NCI-H524 (cell line): ENCODE measurements at regions not wholly inside any gene's neighbourhood (a gene's known extent, or its start where the extent isn't known, plus 50 kb on each side); places are given as distances from the start of the nearest gene placed in this dataset.
A peak's percentile ranks its signal among the peaks of the same experiment; 100 is the strongest.

ENCODE experiments used
- DNase-seq, 2 experiments: peaks; one replicate each; lab custom pipeline; 2025; lab: John Stamatoyannopoulos, UW

GRCh38 chr12:90899456-90900182 is 55.4 kb downstream of the CCER1 start:
- DNase-seq: no peak

DNA sequence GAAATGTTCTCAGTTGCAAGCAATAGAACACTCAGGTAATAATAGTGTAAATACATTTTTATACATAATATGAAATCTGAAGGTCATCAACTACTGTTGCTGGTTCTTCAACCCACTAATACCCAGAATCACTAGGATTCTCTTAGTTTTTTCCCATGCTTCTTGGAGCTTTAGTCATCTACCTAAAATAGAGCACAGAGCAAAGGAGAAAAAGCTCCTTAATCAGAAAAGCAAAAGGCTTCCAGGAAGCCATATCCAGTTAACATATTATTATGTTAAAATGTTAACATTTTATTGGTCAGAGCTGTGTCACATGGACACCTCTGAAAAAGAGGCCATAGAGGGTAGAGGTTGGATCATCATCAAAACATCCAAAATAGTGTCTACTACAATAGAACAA is 57.0 kb downstream of the CCER1 start:
- DNase-seq: no peak

DNA sequence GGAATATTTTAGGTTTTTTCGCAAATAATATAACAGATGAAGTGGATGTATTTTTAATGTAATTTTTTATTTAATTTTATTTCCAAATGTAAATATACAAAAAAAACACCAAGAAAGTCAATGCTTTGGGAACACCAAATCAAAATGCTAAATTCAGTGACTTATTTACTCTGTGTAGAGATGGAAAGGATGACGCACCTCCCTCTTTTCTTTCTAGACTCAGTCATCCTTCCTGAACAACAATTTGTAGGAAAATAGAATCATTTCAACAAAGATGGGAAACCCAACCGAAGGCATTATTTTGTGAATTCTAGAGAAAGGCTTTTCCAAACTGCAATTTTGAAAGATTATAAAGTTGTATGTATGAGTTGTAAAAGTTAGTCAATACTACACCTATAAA is 57.7 kb downstream of the CCER1 start:
- DNase-seq: no peak

DNA sequence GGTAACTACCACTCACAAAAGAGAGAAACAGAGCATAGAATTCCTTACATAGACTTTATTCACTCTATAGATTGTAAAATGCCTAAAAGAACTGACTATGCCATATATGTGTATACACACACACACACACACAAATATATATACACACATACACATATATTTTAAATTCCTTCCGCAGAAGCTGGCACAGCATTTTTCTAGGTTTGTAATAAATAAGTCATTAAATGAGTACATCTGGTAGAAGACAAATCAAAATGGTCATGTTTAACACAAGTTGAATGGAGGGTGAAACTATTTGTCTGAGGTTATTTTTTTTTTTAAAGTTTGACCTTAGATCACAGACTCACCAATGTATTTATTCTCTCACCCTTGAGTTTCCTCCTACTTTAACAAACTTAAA is 58.2 kb downstream of the CCER1 start:
- DNase-seq: no peak

DNA sequence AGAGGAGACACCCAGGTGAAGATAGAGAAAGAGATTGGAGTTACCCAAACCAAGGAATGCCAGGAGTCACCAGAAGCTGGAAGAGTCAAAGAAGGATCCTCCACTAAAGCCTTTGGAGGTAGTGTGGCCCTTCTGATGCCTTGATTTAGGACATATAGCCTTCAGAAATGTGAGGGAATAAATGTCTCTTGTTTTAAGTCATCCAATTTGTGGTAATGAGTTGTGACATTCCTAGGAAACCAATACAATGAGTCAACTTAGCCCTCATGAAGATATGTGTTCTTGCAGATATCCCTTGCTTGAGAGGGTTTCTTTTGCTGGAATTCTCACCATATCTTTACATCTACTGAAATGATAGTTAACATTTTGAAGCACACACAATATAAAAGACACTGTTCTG is 58.8 kb downstream of the CCER1 start:
- no peak for DNase-seq

DNA sequence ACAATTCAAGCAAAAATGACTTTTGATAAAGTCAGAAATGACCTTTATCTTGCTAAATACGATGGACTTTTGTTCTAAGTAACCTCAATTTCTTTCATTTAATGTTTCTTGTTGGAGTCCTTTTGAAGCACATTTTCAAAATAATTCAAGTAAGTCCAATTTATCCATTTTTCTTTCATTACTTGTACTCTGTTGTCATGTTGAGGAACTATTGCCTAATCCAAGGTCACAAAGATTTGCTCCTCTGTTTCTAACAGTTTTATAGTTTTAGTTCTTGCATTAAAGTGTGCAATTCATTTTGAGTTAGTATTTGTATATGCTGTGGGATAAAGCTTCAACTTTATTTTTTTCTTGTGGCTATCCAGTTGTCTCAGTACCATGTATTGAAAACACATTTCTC is 66.7 kb downstream of the CCER1 start:
- no peak for DNase-seq

DNA sequence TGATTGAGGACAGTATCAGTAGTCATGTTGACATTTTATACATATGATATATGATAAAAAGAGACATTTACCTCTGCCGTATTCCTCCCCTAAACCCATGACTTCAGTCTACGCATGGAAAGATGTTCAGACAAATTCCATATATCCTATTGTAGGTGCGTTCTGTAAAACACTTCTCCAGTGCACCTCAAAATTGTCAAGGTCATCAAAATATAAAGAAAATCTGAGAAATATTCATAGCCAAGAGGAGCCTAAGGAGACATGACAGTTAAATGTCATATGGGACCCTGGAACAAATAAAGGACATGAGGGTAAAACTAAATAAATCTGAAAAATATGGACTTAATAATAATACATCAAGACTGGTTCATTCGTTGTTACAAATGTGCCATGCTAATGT is 71.5 kb downstream of the CCER1 start:
- DNase-seq: no peak

- no peak for DNase-seq
These were observed 83.3 kb downstream of the CCER1 start for GRCh38 chr12:90871726-90872096.

DNA sequence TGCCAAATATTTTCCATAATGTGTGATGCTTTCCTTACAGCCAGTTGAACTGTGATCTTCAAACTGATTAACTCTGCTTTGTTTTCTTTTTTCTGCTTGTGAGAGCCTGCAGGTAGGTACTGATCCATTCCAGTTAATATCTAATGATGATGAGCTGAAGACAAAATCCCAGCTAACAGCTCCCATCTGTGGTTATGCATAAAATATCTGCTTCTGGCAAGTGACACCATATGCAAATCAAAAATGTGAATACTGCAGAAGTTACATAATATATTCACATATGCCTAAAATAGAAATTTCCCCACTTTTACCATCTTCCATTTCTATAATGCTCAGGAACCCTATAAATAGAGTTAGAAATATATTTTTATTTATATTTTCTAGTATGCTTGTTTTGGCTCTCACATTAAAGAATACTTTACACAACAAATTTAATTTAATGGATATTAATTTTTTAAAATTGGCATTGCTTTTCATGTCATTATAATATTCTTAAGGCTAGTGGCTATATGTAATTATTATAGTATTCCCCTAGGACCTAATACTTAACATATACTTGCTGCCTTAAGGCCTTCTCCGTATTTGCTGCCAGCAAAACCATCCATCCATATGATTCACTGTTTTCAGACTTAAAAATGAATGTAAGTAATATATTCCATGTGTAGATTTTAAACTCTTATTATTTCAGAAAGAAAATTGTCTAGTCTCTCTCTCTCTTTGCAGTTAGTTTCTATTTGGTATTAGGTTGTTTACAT is 83.8 kb downstream of the CCER1 start:
- peak in 1 of 2 experiments; percentile 9 for DNase-seq

- no peak for DNase-seq
These were observed 86.3 kb downstream of the CCER1 start for GRCh38 chr12:90868626-90869025.

- no peak for DNase-seq
These were observed 95.4 kb downstream of the CCER1 start for GRCh38 chr12:90859591-90859990.

- DNase-seq: no peak
These were observed 96.7 kb downstream of the CCER1 start for GRCh38 chr12:90858252-90858651.

DNA sequence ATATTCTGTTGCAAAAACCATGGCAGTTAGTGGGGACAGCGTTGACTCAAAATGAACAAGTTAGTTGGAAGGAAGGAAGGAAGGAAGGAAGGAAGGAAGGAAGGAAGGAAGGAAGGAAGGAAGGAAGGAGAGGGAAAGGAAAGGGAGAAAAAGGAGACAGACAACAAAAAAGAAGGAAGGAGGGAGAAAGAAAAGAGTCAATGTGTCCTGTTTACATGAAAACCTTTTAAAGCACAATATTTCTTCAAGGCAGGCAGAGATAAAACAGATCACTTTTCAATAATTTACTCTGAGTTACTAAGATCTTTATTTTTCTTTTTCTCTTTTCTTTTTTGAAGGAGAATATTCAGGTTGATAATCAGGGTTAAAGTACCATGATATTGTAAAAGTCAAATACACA is 99.4 kb downstream of the CCER1 start:
- DNase-seq: no peak

DNA sequence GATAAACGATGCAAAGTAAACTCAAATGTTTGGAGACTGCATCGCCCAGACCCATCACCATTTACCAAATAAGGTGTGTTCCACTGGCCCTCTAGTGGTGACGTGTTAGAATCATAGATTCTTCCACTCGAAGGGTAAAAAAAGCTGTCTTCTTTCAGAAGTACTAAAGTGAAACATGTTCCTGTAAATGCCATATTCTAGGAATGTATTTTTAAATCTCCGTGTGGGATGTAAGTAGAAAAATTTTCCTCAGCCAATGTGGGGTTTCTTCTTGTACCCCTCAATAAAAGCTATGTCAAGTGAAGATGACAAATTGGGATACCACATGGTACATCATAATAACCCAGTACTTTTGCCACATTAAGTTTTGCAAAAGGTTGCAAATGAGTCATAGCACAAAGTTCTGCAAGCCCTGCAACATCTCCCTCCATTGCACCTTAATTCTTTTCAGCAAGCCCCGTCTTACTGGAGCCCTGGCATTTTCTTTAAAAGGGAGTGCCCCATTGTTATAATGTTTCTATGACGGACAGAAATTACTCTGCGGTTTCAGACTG is 100.8 kb downstream of the CCER1 start:
- peak; percentile 5 to 65 for DNase-seq

- no peak for DNase-seq
These were observed 102.9 kb downstream of the CCER1 start for GRCh38 chr12:90851800-90852718.

DNA sequence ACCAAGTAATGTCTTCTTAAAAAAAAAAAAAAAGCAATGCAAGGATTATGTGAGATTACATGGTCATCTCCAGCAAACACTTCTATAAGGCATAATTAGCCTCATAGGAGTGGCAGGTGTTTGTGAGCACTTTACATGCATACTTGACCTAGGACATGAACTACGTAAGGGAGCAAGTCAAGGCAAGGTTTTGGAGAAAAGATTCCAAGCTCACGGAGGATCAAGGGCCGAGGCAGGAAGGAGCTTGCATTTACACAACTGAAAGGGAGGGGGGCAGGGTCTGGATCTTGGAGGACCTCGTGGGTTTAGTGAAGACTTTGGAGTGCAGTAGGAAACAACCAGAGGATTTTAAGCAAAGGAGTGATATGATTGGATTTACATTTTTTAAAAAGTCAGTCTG is 112.5 kb downstream of the CCER1 start:
- DNase-seq: peak; percentile 86 to 93

DNA sequence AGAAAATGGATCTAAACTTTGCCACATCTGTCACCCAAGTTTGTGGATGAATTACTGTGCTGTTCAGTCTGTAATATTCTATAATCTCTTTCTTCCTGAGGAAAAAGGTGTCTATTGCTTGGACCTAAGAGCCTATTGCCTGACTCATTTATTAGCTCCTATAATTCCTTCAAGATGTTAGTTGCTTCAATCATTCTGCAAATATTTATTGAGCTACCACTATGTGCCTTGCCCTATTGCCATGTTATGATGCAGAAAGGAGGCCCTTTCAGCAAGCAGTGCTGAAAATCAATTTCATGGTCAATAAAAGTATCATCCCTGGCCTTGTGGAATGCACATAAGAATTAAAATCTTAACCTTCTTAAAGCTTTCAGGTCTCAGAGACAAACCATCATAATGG is 113.6 kb downstream of the CCER1 start:
- DNase-seq: no peak

- no peak for DNase-seq
These were observed 115.6 kb downstream of the CCER1 start for GRCh38 chr12:90839346-90839745.

DNA sequence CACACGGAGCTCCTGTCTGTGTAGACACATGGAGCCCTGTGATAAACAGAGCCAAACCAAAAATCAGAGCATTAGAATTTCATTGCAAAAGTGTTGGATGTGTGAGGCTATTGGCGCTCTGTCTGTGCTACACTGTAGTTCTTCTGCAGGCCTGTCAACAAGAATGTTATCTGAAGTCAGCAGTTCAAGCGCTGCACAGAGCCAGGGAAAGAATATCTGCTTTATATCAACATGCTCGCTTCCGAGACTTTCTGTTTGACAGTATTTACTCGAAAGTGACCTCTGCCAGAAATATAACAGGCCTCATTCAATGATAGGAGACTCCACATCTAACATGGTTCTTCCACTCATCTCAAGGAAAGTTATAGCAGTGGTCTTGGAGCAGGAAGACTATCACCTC is 118.3 kb downstream of the CCER1 start:
- DNase-seq: no peak

DNA sequence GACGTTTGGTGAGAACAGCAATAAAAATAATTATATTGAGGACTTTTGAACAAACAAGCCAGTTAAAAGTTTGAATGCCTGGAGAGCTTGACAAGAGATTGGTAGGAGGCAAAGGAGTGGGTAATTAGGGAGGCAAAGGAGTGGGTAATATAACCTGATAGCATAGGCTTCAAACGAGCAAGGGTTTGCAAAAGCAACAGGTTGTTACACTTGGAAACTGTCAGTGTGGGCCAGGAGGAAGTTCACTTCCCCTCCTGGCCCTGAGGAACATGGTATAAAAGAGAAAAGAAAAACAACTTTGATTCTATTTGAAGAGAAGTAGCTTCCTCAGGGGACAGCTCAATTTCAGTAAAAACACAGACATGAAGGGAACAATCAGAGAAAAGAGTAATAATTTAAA is 121.7 kb downstream of the CCER1 start:
- DNase-seq: no peak

GRCh38 chr12:90832427-90832826 is 122.5 kb downstream of the CCER1 start:
- DNase-seq: no peak

GRCh38 chr12:90831712-90832111 is 123.3 kb downstream of the CCER1 start:
- peak in 1 of 2 experiments; percentile 23 for DNase-seq
